NCI-H1105 (cell line): ENCODE measurements at regions not wholly inside any gene's neighbourhood (a gene's known extent, or its start where the extent isn't known, plus 50 kb on each side); places are given as distances from the start of the nearest gene placed in this dataset.
"Not testable (repeated sequence)": the region's sequence is repeated elsewhere in the genome, so short reads cannot be mapped to it uniquely, and the experiment has no call there.

Experiments
- DNase-seq: peaks from one replicate; lab custom pipeline; 2025; lab: John Stamatoyannopoulos, UW

DNA sequence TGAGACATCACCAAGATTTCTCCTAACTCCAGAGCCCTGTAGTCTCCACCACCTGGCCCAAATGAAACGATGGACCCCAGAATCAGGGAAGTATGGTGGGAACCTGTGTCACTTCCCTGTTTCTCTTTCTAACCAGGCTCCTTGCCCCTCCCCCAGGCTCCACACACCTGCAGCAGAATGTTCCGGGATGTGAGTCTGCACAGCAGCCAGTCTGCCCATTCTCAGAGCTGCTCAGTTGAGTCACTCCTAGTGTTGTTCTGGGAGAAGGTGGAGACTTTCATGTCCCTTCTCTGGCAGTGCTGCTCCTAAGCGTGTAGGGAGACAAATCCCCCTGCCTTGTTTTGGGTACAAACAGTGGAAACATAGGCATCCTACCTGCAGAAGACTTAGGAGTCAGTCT is 76.0 kb upstream of the XPA start:
- DNase-seq, result no peak

DNA sequence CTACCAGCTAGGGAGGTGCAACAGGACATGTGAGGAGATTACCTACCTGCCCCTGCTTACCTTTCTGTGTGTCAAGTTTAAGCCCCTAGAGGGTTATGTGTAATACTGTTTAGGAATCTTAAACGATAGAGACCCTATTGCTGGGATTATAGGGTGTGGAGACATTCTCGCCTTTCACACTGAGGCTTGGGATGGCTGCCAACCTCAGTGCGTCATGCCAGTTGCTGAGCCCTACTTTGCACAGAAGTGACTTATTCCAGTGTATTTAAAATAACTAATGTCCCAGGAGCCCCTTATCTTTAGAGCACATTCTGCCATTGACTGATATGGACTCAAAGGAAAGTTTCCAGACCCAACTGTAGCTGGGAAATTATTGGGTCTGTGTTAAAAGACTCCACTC is 76.6 kb upstream of the XPA start:
- no peak for DNase-seq

DNA sequence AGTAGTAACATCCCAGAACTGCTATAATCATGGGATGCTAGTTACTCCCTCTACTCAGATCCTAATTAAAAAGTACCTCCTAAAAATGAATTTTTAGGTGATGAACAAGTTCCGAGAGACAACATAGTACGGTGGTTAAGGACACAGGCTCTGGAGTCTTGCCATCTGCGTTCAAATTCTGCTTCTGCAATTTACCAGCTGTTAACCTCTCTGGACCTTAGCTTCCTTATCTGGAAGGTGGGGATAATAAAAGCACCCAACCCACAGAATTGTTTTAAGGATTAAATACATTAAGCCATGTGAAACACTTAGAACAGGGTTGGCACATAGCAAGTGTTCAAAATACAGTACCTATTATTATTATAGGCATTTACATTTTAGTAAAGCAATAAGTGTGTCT is 77.5 kb upstream of the XPA start:
- DNase-seq, result no peak

DNA sequence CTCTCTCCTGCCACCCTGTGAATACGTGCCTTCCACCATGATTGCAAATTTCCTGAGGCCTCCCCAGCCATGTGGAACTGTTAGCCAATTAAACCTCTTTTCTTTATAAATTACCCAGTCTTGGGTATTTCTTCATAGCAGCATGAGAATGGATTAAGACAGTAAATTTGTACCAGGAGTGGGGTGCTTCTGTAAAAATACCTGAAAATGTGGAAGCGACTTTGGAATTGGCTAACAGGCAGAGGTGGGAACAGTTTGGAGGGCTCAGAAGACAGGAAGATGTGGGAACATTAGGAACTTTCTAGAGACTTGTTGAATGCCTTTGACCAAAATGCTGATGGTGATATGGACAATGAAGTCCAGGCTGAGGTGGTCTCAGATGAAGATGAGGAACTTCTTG is 74.3 kb upstream of the FOXE1 start:
- not testable (repeated sequence) for DNase-seq

DNA sequence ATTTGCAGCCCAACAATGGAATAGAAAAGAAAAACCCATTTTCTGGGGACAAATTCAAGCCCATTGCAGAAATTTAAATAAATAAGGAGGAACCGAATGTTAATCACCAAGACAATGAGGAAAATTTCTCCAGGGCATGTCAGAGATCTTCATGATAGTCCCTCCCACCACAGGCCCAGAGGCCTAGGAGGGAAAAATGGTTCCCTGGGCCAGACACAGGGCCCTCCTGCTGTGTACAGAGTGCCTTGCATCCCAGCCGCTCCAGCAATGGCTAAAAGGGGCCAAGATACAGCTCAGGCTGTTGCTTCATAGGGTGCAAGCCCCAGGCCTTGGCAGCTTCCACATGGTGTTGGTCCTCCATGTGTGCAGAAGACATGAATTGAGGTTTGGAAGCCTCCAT is 73.4 kb upstream of the FOXE1 start:
- DNase-seq, result no peak

DNA sequence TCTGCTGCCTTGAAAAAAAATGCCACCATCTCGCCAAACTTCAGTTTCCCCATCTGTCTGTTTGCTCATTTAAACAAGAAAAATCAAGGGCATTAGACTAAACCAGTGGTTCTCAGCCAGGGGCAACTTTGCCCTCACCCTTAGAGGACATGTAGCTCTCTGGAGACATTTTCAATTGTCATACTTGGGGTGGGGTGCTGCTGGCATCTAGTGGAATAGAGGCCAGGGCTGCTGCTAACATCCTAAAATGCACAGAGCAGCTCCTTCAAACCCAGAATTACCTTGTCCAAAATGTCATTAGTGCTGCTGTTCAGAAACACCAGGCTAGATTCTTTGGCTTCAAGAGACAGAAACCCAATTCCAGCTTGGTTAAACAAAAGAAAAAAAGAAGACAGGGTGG is 71.1 kb upstream of the FOXE1 start:
- DNase-seq, result no peak

DNA sequence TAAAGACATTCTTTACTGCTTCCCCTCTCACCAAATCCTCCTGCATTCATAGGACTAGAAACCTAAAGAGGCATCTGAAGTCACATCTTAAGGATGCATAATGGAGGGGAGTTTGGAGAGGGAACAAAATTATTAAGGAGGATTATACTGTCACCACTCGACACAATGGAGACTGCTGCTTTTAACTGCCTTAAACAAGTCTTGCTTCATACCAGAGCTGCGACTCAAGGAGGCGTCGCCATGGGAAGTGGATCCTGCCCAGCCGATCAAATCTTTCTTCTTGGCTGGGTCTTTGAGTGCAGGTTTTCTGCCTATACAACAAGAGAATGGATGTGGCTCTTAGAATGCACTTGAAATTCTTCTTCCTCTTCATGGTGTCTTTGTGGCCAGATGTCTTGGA is 66.7 kb upstream of the FOXE1 start:
- no peak for DNase-seq

DNA sequence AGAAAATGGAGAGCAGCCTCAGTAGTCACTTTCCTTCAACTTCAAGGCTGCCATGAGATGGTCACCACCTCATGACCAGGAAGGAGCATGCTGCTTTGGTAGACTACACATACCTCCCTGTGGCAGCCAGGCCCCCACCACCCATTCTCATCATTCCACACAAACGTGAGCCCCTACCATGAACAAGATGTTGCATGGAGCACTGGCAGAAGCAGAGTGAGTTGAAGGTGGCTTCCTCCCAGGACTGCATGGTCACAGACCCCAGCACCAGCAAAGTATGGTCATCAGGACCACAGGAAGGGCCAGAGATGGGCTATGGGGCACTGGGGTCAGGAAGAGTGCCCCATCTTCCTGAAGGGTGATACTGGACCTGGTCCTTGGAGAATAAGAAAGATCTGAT is 65.5 kb upstream of the FOXE1 start:
- DNase-seq, result no peak

DNA sequence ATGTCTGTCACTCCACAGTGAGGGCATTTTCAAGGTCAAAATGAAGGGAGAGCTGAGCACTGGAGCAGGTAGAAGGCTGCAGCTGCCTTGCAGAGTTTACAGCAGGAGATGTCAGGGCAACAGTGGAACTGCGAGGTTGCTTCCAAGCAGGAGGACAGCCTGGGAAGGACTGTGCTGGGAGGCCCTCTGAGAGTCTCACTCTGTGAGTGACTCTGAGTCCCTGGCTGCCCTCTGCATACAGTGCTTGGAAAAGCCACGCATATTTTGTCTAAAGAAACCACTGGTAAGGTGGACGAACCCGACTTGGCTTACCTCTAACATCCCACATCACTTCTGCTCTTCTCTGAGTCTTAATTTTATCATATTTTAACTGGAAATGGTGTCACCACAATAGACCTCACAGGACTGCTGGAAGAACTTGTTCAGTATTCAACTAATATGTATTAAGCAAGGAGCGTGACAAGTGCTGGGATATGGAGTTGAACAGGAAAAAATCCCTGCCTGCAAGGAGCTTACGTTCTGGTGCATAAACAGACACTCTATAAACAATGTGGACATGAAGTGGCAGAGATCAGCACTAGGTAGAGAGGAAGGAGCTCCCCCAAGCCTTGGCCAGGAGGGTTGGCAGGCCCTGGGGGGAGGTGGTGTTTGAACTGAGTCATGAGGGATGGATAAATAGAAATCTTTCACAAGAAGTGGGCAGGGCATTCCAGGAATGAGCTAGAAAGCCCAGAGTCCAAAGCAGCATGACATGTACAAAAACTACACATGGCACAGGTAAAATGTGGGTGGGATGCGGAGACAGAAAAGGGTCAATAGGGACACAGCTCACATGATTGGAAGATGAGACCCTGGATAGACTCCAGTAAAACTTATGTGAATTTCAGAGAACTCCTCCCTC is 64.0 kb upstream of the FOXE1 start:
- DNase-seq, result no peak

DNA sequence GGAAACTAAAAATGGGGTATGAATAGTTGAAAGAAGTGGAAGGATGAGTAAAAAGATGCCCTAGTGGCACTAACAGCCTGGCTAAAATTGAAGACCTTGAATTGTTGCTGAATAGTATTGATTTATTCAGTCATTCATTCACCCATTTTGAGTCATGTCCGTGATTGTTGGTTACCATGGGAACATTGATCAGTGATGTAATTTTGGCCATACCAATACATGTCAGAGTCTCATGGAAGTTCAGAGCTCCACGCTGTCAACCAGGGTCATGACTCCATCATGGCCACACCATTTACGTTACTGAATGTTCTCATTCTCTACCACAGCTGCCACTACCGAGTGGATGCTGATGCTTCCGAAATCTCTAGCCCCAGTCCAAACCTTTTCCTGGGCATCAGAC is 62.5 kb upstream of the FOXE1 start:
- no peak for DNase-seq

DNA sequence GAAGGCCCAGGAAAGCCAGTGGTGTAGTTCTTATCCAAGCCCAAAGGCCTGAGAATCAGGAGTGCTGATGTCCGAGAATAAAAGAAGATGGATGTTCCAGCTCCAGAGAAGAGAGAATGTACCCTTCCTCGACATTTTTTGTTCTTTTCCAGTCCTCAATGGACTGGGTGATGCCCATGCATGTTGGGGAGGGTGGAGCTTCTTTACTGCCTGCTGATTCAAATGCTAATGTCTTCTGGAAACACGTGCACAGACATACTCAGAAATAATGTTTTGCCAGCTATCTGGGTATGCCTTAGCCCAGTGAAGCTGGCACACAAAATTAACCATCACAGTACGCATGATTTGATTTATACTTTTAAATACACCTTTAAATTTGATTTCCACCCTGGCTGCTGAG is 61.5 kb upstream of the FOXE1 start:
- DNase-seq, result no peak

DNA sequence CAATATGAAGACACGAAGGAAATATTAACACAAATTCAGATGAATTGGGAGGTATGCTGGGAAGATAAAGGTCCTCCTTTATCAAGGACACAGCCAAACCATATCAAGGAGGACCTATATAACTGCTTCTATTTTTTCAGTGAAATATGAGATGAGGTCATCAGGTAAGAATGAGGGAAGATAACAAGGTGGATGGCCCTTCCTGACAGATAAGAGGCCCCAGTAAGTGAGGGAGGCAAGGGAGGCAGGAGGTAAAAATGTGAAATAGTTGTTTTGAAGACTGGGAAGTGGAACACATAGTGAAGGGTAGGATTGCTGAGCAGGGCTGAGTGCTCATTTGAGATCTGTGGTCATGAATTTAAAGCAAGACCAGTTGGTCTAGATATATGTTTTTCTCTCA is 60.0 kb upstream of the FOXE1 start:
- no peak for DNase-seq

DNA sequence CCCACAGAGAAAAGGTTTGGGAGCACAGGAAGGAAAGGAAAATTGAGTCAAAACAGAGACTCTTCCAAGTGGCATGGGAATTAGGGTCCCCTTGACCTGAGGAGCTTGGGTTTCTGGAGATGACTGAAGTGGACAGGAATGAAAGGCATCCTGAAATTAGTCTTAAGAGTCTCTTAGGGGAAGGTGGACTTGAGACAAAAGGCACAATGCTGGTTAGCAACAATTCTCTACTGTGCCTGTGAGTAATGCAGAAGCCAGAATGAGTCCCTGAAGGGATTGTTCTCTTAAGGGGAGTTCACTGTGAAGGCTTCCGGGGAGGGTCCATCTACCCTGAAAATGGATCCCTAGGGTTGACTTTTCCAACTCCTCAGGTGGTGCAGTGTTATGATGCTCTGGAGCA is 58.4 kb upstream of the FOXE1 start:
- DNase-seq, result no peak

DNA sequence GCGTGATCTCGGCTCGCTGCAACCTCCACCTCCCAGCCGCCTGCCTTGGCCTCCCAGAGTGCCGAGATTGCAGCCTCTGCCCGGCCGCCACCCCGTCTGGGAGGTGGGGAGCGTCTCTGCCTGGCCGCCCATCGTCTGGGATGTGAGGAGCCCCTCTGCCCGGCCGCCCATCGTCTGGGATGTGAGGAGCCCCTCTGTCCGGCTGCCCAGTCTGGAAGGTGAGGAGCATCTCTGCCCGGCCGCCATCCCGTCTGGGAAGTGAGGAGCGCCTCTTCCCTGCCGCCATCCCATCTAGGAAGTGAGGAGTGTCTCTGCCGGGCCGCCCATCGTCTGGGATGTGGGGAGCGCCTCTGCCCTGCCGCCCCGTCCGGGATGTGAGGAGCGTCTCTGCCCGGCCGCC is 56.9 kb upstream of the FOXE1 start:
- not testable (repeated sequence) for DNase-seq

DNA sequence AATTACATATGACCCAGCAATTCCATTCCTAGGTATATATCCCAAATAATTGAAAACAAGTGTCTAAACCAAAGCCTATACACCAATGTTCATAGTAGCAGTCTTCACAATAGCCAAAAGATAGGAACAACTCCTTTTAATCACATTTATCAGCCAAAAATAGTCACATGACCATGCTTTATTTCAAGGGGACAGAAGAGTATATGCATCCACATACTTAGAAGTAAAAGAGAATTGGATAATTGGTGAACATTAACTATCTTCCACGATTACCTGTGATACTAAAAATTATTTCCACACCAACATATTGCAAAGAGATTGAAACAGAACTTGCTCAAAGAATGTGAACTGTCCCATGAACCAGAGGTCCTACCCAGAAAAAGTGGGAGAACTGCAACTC is 51.8 kb upstream of the FOXE1 start:
- no peak for DNase-seq

DNA sequence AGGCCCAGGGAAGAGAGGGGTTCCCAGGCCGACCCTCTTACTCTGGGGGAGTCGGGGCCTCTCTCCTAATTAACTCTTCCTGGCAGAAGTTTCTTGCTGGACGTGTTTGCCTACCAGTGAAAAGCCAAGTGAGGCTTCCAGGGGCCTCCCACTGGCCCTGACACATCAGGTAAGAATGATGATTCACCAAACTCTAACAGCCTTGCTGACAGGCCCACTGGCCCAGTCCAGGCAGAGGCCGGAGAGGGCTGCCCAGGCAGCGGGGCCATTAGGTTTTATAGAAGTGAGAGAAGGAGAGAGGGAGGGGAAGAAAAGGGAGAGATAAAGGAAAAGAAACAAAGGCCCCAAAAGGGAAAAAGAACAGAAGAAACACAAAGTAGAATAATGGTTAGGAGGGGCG is 50.8 kb upstream of the FOXE1 start:
- no peak for DNase-seq

DNA sequence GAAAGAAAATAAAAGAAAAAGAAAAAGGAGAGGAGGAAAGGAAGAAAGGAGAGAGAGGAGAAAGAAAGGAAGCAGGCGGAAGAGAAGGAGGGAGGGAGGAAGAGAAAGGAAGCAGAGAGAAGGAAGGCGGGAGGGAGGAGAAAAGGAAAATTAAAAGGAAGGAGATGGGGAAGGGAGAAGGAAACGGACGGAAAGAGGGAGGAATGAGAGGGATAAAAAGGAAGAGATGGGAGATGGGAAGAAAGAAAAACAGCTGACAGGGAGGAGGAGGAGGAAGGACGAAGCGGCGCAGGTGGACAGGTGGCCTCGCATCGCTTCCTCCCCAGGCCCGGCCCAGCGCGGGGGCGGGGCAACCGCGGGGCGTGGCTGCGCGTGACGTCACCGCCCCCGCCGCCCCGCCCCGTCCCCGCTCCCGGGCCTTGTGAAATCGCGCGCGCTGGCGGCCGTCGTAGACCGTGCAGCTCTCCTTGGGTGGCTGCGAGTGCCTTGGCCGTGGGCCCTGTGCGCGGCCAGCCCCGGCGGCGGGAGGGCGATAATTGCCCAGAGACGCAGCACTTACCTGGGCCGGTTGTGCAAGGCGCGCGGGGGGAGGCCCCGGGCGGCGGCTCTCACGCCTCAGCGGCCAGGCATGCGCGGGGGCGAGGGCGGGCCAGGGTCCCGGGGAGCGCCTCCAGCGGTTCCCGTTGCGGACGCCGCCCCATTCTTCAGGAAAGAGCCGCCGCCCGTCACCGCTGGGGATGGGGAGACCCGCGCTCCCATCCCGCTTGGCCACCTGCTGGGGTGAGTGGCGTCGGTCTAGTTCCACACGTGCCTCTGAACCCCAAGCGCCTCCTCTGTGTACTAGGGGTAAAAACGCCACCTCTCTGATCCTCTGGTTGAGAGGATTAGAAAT is 49.6 kb upstream of the FOXE1 start:
- peak; percentile 69 for DNase-seq
